Glomerular endothelial cell (primary cell): ENCODE measurements at regions not wholly inside any gene's neighbourhood (a gene's known extent, or its start where the extent isn't known, plus 50 kb on each side); places are given as distances from the start of the nearest gene placed in this dataset.

Experiments
- DNase-seq: peaks from one replicate; pipeline ENCODE4 v3.0.0-alpha.2; 2011; ENCODE audit warnings: low read depth, low spot score; ENCODE audit errors: extremely low read depth

DNA sequence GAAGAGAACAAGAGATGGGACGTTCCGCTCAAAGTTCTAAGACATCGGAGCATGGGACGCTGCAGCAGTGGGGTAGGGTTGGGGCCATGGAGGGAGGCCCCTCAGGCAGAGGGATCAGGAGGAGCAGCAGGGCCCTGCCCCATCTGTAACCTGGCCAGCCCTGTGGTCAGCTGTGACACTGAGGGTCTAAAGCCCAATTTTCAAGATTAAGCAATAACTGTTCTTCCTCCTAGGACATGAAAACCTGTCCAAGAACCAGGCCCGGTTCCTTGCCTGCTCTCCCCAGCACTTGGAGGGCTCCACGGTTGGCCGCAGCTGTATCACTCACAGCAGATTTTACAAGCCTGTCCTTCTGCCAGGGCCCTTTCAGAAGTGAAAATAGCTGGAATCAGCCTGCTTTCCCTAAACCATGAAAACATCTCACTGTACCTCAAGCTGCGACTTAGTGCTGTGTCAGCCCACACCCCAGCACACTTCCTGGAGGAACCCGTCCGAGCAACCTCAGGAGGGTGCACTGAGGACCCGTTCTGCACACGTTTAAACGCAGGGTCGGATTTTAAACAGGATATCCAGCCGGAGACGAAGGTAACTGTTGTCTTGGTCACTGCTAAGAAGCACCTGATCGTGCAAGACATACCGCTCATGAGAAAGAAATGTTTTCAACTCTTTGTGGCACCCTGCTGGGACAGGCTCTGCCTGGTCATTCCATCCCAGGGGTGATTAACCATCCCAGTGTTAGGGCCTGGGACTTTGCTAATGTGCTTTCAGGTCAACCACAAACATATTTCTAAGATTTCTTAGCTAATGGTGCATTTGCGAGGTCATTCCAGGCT lies 201.9 kb upstream of the DIO3 start:
- DNase-seq = no peak

DNA sequence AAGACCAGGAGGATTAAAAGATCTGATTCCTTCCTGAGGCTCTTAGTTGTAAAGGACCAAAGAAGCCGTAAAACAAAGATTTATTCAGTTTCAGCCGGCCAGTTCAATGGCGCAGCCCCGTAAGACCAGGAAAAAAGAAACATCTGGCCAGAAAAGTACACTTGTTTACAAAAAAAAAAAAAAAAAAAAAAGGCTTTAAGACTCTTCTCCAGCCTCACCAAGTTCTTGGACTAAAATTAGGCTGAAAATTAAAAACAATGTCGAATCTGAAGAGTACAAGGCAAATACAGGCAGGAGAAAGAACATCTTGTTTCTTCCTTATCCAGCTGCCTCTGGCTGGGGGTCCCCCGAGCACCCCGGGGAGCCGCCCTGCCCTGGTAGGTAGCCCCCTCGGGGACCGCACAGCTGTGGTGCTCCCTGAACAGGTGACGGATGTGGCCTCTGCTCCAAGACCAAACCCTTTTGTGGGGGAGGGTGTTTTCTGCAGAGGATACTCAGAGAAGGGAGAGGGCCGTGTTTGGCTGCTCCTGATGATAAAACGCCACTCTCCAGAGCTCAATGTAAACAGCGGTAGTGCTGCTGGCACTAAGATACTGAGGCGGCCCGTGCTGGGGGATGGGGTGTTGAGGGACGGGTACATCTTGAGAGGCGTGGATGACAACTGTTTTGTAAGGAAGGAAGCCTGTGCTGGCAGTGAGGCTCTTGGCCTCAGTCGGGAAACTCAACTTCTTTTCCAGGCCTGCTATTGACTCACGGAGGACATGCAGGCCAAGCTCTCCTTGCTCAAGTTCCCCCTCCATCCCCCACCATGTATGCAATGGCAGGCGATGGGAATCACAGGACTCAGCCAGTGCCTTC lies 201.0 kb upstream of the DIO3 start:
- DNase-seq = no peak

DNA sequence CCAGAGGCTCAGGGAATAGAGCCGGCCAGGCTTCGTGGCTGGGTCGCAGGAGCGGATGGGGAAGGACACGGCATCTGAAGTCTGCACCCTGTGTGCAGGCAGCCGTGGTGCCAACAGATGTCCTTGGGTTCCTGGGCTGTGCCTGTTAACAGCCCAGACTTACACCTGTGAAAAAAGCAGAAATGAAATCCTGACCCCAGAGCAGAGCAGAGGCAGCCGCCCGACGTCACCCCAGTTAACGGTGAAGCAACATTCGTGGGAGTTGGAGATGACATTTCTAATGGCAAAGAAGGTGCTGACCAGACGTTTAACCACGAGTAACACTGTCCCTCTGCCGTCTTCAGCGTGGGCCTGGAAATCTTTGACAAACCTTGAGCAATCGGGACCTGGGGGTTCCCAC lies 200.3 kb upstream of the DIO3 start:
- DNase-seq = no peak

DNA sequence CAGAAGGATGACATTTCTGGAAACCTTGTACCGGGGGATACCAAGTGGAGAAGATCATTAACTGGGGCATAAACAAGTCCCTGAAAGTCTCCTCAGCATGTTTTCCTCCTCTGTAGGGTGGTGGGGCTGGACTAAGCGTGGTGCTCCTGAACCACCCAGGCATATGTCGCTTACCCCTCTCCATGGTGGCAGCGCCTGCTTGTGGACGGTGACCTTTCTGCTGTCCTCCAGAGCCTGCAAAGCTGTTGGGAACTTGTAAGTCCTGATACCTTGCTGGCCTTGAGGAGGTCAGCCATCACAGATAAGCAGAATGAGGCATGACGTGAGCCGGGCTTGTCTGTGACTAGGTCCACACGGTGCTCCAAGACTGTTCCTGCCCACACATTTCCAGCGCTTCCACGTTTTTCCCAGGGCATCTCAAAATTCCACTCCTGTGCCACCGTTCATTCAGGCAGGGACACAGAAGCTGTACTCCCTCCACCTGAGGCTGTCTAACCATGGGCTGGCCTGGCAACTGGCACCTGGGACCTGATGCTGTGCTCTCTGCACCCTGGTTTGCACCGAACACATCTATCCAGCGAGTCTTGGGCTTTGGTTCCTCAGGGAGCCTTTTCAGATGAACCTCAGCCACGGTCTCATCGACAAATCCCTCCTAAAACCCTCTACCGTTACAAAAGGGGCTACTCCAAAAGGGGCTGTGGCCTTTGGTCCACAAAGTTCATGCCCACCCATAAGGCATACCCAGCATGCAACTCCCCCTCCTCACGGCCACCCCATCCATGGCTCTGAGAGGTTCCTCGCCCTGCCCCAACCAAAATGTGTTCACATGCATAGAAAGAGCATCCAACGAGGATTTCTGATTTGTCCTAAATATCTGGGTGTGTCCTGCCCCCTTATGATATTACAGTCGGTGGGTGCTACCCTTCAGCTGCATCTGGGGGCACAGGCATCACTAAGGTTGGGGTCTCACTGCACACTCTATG lies 199.6 kb upstream of the DIO3 start:
- DNase-seq = no peak

DNA sequence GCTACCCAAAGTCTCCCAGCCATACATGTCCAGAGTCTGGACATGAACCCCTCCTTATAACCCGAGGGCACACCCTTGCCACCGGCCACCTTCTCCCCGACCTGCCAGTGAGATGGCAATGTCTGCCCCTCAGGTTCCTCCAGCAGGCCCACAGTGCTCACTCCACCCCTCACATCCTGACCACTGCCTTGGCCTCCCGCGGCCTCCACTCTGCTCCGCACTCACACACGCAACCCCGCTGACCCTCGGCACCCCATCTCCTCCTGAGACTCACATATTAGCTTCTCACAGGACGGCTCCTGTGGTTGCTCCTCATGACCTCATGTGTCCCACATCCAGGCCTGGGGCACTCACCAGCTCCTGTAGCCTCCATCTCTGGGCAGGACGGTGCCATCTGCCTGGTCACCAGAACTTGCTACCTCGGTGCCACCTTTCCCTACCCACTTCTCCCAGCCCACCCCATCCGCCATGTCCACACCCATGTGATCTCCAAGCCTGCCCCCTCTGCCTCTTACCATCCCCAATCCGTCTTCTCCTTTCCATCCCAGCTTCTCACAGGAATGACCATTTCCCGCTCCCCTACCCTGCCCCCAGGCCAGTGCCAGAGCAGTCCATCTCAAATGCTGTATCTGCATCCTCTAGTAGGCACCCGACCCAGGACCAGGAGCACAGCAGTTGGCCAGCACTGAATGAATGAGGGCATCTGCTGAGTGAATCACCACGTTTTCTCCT lies 198.6 kb upstream of the DIO3 start:
- DNase-seq = no peak

DNA sequence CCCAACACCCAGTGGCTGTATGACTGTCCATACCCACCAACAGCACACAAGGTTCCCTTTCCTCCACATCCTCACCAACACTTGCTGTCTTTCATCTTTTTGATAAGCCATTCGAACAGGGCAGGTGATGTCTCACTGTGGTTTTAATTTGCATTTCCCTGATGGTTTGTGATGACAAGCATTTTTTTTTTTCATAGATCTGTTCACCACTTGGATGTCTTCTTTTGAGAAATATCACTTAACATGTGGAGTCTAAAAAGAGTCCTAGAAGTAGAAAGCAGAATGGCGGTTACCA lies 198.1 kb upstream of the DIO3 start:
- DNase-seq = no peak

DNA sequence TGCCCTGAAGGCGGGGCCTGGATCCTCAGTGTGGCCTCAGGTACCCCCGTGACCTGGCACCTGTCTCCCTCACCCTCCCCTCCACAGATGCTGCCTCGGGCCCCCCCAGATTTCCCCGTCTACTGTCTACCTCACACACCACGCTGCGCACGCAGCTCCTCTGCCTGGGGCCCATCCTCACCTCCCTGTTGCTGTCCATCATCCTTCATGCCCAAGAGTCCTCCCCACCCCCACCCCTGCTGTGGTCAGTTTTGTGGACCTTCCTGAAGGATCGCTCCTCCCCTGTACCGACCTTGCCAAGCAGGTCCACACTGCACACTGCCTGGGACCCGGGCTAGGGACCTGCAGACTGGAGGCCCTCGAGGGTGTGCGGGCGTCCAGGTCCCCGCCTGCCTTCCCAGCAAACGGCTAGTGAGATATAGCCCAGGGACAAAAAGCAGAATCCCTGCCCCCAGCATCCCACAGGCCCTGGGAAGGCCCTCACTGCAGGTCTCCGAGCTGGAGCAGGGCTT lies 197.4 kb upstream of the DIO3 start:
- DNase-seq = no peak

DNA sequence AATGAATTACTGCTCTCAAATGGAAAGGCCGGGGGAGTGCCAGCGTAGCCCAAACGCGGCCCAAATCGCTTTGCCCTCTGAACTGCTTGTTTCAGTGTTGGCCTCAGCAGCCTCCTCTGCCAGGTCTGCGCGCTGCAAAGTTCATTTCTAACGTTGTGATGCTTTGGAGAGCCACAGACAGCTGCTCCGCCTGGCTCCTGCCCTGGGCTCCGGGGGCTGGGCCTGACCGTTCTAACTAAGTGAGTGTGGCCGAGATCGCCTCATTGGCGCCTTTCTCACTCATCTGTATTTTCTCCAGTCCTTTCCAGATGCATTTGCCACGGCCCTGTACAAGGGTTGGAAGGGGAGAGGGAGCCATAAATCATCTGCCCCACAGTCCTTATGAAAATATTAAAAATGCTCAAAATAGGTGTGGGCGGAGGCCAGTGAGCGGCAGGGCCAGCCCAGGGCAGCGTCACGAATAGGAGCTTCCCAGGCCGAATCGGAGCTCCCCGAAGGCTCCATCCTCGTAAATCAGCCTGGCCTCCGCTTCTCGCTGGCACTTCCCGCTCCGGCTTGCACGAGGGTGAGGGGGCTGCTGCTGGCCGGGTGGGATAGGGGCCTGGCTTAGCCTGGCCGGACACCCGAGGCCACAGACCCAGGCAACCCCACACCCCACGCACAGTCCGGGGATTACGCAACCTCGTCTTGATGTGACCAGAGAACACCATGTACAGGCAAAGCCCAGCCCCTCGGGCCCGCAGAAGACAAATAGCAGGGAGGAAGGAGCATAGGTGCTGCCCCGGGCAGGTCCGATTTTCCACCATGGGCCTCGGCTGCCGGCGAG lies 196.6 kb upstream of the DIO3 start:
- no peak for DNase-seq

DNA sequence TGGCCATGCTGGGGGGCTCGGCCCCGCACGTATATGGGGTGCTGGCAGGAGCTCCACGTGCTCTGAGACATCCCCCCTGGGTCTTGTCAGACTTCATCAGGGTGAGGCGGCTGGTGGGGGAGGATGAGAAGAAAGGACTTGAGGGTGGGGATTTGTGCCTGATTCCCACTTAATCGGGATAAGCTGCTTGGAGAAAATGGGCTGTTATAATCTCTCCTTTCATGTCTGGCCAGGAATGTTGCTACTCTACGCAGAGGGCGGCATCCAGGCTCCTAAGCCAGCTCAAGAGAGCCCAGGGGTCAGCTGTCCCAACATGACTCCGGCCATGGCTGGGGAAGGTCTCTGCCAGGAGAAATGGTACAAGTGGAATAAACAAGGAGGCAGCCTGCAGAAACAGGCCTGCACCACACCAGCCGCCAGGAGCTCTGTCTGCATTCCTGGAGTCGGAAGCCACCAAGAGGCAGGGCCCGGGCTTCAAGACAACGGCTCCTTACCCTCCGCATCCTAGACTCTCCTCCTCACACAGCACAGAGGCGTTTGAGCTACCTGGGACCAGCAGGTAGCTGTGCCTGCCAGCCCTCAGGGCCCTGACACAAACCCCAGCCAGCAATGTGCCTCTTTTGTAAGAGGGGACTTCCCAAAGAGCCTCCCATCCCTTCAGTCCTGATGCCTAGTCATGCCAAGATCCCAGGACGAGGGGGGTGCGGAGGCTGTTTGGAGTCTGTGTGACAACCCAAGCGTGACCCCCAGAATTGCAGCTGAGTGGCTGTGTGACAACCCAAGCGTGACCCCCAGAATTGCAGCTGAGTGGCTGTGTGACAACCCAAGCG lies 195.8 kb upstream of the DIO3 start:
- no peak for DNase-seq

DNA sequence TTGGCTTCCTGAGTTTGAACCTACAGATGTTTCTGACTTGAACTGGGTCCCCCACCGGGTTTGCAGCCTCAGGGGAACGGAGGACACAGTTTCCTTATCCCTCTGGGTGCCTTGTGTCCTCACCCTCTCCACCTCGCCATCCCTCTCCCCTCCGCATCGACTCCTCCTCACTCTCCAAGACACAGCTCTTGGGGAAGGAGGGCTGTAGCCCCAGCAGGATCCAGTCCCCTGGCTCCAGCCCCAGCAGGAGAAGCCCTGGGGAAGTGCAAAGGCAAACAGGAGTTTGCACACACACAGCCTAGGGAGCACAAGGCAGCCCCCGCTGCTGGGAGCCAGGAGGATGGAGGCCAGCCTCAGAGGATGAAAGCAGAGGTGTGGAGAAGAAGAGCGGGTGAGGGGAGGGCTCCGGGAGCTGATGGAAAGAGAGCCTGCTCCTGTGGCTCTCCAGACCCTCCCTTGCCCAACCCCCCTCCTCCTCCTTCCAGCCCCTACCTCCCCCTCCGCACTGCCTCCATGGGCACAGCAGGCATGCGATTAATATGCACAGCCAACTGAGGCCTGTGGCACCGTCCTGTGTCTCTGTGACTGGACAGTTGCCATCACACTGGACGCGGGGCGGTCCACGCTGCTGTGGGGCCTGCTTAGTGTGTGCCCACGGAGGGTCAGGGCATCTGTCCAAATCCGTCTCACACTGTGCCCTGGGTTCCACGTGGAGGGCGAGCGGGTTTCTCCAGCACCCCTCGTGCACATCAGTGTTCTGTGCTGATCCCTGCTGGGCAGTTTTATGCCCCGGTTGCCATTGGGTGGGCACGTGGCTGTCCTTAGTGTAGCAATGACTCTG lies 193.7 kb upstream of the DIO3 start:
- DNase-seq = no peak

DNA sequence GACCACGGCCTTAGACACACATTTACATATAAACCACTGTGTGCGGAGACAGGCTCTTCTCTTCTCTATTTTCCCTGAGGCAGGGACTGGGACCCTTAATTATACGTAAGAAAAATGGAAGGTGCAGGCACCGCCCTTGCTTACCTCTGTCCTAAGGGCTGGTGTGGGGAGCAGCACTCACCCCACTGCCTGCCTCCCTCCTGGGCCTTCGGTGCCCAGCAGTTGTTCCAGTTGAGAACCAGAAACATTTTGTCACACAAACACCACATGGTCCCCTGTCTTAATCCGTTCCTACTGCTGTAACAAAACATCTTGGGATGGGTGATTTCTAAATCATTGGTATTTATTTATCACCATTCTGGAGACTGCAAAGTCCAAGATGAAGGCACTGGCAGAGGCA lies 192.7 kb upstream of the DIO3 start:
- no peak for DNase-seq

DNA sequence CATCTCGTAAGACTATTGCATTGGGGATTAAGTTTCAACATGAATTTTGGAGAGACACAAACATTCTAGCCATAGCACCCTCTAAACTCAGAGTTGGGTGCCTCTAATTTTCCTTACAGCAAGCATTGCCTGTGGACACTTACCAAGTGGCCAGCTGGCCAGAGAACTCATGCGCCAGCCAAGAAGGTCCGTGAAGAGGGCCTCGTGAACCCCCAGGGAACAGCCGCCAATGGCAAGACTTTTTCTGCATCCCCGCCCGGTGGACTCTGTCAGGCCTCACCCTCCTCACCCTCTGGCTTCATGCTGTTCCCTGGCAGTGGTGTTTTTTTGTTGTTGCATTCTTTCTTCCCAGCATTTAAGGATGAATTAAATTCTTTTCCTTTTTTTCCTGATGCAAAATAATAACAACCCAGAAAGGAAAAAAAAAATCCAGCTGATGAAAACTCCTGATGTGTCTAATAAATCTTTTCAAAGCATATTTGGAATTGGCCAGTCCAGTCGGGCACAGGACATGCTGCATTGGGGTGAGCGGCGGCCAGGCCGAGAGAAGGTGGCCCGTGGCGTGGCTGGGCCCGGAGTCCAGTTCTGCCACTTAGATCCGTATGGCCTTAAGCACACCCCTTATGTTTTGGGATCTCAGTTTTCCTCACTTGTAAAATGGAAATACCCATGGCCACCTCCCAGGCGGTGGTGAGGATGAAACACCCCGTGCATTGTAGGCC lies 191.9 kb upstream of the DIO3 start:
- no peak for DNase-seq

DNA sequence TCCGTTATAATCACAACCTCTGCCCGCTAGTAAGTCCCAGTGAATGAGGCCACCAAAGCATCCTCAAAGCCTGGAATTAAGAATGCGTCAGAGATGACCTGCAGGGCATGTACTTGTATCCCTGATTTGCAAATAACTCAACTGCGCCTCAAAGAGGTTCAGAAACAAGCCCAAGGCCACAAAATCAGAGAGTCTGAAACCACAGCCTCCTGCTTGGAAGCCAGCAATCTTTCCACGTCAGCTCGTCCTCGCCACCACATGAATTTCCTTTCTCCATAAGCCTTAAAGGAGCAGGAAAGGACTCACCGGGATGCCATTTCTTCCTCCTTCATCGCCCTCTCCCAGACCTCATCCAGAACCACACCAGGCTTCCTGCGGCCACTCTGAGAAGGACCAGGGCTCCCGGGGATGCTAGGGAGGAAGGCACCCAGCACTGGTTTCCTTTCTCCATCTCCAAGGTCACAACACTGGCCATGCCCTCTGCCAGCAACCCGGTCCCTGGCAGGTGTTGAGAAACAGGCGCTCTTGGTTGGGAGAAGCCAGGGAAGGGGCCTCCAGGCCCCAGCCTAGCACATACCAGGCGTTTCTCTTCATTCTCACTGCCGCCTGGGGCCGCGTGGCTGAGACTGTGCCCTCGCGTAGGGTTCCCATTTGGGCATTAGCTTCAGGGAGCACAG lies 191.2 kb upstream of the DIO3 start:
- DNase-seq = no peak

DNA sequence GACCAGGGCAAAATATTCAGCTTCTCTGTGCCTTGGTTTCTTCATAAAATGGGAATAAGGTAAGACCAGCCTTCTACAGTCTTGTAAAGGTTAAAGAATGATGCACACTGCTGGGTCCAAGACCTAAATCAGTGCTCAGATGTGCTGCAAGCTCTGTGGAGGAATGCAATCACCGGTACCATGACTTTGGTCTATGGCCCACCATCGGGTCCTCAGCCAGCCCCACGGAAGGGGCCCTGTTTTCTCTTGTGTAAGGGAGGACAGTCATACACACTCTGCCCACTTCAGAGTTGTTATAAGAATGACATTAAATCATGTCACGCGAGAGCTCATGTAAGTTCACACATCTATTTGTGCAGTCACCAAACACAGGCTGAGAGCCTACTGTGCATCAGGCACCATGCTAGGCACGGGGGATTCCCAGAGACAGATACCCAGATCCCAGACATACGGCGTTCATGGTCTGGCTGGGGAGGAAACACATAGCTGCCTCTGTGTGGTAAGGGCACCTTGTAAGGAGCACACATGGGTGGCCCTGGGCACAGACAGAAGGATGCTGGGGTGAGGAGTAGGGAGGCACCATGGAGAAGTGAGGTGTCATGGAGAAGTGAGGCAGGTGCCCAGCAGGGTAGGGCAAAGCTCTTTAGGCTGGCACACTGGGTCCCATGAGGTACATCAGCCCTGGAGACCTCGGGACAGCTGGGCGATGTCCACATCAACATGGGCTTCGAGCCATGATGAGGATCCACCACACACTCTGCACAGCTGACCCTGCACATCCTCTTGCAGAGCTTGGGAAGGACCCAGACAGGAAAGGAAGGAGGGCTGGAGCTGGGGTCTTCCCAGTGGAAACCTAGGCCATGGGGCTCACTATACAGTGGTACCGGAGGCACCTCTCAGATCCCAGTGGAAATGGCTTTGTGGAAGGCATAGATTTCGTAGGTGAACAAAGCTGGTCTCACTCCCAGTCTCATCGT lies 190.4 kb upstream of the DIO3 start:
- DNase-seq = no peak
